ENCODE measurements at regions not wholly inside any gene's neighbourhood (a gene's known extent, or its start where the extent isn't known, plus 50 kb on each side); places are given as distances from the start of the nearest gene placed in this dataset.

DNA sequence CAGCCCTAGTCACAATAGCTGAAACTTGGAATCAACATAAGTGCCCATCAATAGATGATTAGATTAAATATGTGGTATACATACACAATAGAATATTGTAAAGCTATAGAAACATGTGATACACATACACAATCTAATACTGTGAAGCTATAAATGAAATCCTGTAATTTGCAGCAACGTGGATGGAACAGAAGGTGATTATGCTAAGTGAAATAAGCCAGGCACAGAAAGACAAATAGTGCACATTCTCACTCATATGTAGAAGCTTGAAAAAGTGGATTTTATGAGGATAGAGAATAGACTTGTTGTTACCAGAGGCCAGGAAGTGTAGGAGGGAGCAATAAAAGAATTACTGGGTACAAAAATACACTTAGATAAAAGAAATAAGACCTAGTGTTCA, 181.5 kb upstream of the TYRP1 start:
- TF ChIP-seq GATA2 (IDR thresholded peaks at IDR 0.05; ENCODE audit: low read depth, low read length): no peak
- TF ChIP-seq GATA3 (IDR thresholded peaks at IDR 0.05; ENCODE audit: low read depth, low read length): no peak
